ENCODE measurements at regions not wholly inside any gene's neighbourhood (a gene's known extent, or its start where the extent isn't known, plus 50 kb on each side); places are given as distances from the start of the nearest gene placed in this dataset.
A peak's percentile ranks its signal among the peaks of the same experiment; 100 is the strongest.

DNA sequence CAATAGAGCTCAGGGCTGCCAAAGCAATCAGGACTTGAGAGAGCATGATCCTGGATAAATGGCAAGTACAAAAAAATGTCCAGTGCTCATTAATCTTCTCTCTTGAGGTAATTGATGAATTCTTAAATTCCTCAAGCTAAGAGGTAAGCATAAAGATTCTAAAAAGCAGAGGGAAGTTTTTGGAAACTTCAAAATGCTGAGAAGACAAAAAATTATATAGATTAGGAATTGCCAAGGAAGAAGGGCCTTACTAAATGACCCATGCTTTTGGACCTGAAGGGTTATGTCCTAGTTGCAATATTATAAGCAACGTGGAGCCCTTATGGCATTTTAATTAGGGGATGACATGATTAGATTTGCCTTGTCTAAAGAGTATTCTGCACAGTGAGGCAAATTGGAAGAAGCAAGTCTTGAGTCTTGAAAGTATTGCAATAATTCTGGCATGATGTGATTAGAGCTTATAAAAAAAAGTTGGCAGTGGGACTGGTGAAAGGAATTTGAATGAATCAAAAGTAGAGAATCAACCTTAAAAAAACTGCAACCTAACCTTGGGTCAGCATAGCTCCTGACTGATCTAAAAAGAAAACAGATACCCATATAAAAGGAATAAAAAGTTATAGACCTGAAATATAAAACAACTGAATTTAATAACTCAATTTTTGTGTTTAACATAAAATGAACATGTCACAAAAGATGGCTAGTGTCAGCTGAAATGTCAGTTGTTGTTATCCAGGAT, 323.8 kb upstream of the ARRDC3 start:
- DNase-seq (ENCODE audit: low spot score), result no peak

DNA sequence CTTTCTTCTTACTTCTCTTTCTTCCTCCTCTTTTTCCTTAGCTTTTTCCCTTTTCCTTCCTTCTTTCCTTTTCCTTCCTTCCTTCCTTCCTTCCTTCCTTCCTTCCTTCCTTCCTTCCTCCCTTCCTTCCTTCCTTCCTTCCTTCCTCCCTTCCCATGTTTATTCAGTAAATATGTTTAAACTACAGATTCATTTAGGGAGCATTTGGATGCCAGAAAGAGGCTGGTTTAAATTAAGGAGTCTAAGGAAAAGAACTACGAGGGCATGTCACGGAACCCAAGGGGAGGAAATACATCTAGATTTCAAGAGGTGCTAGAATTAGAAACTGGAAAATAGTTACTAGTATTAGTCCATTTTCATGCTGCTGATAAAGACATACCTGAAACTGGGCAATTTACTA, 320.0 kb upstream of the ARRDC3 start:
- no peak for DNase-seq (ENCODE audit: low spot score)

DNA sequence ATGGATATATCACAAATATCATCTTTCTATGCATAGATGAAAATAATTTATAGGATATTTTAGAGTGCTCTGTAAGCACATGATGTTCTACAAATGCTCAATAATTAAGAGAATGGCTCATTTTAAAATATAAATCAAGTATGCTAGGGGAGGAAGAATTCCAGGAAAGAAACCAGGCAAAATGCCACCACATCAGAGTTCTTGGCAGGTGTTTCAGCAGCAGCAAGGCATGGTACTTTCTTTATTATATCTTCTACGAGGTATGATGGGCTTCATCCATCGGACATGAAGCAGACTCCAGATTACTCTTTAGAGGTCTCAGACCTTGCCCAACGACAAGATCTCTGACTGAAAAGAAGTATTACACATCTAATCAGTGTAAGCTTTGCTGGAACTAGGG, 316.3 kb upstream of the ARRDC3 start:
- DNase-seq (ENCODE audit: low spot score), result no peak

DNA sequence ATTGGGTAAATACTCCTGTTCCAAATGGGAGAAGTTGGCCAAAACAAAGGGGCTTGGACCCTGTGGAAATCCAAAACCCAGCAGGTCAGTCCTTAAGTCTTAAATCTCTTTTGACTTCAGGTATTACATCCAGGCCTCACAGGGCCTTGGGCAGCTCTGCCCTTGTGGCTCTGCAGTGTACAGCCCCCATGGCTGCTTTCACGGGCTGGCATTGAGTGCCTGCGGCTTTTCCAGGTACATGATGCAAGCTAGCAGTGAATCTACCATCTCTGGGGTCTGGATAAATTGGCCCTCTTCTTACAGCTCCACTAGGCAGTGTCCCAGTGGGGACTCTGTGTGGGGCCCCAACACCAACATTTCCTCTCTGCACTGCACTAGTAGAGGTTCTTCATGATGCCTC, 308.5 kb upstream of the ARRDC3 start:
- no peak for DNase-seq (ENCODE audit: low spot score)

DNA sequence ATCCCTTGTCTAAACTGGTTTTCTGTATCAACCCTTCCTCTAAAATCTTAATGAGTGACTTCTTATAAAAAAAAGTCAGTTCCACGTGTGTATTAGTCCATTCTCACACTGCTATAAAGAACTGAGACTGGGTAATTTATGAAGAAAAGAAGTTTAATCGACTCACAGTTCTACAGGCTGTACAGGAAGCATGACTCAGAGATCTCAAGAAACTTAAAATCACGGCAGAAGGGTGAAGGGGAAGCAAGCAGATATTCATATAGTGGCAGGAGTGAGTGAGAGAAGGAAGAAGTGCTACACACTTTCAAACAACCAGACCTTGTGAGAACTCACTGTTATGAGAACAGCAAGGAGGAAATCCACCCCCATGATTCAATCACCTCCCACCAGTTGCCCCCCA, 307.8 kb upstream of the ARRDC3 start:
- DNase-seq (ENCODE audit: low spot score), result no peak

DNA sequence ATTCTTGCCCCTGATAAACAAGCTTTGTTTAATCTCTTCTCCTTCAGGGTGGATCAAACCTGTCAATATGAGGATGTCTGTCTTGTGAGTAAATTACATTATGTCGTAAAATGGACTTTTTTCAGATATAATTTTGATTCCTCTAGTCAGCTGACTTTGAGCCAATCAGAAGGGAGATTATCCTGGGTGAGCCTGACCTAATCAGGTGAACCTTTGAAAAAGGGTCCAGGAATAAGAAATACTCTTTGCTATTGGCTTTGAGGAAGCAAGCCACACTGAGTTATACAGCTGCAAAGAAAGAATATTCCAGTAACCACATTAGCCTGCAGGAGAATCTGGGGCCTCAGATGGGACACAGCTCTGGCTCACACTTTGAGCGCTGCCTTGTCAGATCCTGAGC, 304.3 kb upstream of the ARRDC3 start:
- no peak for DNase-seq (ENCODE audit: low spot score)

DNA sequence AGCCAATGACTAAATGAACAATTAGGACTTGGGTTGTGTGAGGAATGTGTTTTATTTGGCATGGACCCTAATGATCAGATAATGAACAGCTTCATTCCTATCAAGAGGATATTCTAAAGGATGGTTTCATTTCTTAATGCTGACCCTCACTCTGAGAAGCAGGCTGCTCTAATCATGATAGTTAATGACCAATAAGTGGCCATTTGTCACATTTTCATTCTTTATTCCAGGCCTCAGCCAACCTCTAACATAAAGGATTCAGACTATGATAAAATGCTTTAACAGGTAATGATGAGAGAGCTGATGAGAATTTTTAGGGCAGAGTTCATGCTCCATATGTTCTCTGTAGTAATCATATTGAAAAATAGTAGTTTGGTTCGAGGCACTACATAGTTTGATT, 301.5 kb upstream of the ARRDC3 start:
- DNase-seq (ENCODE audit: low spot score), result no peak

DNA sequence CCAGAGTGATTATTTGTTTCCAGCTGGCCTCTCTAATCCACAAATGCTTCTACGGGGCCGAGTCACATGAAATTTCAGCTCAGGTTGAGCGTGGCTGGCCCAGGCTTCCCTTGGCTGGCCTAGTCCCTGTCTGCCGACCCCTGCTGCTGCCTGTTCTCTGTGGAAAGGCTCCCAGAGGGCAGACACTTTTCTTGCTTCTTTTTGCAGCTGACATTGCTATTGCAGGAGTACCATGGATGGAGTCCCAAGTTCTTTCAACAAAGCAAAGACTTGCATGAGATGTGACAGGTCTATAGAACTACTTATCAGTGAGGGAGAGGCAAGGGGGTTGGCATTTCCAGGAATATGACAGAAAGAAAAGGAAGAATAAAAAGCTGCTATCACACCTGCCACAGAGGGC, 287.4 kb upstream of the ARRDC3 start:
- no peak for DNase-seq (ENCODE audit: low spot score)

DNA sequence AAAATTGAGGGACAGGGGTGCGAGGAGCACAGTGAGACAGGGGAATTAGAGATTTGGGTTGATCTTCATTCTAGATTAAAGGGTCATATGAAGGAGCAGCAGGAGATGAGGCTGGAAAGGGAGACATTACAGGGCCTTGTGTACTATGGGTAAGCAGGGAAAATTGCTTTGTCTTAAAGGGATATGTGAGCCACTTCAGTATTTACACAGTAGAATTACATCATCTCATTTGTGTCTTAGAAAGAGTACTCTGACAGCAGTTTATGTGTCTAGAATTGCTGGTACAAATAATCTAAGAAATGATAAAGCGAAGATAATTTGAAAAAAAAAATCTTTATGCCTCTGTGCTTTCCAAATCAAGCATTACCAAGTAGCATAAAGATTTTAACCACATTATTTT, 287.0 kb upstream of the ARRDC3 start:
- DNase-seq (ENCODE audit: low spot score), result no peak

DNA sequence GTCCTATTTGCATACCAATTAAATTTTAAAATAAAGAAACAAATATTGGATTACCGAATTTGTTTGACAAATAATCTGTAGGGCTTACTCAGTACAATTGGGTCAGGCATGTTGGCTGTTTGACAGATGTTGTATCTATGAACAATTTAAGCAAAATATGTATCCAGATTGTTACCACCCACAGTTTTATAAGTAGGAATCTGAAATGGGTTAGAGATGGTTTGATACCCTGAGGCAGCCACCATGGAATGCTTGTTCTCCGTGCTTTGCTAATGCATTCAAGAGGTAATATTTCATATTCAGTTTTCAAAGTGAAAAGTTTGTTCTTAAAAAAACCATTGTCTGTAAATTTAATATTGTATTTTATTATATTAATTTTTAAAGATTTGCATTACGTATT, 285.1 kb upstream of the ARRDC3 start:
- DNase-seq (ENCODE audit: low spot score), result no peak

DNA sequence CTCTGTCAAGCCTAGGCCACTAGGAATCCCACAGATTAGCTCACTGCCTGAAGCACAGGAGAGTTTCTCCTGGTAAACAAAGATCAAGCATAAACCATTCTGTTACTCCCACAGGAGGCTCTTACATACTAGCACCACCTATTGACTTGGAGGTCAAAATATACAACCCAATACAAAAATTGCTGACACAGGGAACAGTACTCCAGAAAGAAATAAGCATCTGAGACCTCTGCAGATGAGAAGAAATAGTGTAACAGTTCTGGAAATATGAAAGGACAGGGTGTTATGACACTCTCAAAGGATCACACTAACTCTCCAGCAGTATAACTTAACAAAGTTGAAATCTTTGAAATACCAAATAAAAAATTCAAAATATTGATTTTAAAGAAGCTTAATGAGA, 269.6 kb upstream of the ARRDC3 start:
- DNase-seq (ENCODE audit: low spot score), result no peak

DNA sequence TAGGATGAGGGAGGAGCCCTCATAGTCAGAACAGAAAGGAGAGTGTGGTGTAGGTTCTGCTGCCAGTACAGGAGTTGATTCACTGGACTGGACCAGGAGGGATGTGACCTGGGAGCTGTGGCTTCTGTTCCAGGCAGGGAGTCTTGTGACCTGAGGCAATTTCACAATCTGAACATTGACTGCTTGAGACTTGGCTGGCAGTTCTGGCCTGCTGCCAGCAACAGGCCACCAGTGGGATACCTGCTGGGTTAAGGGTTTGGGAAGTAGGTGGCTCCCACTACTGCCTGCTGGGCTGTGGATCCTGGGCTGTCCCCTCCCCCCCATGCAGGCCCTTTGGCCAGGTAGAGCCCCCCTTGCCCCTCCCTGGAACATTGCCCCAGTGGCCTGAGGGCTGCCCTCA, 268.6 kb upstream of the ARRDC3 start:
- DNase-seq (ENCODE audit: low spot score), result peak; percentile 3

DNA sequence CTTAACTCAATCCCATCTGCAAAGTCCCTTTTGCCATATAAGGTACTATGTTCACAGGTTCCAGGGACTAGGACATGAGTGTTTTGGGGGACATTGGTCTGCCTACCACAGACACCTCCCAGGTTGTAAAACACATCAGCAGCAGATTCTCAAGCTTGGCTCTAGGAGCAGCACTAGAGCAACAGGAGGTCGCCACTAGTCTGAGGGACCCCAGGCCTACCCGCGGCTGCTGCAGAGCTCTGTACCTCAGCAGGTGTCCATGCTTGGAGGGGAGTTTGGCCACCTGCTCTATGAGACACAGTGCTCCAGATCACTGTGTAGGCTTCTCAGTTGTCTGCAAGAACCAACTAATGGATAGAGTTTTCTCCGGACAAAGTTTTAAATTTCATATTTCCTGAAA, 262.2 kb upstream of the ARRDC3 start:
- no peak for DNase-seq (ENCODE audit: low spot score)

DNA sequence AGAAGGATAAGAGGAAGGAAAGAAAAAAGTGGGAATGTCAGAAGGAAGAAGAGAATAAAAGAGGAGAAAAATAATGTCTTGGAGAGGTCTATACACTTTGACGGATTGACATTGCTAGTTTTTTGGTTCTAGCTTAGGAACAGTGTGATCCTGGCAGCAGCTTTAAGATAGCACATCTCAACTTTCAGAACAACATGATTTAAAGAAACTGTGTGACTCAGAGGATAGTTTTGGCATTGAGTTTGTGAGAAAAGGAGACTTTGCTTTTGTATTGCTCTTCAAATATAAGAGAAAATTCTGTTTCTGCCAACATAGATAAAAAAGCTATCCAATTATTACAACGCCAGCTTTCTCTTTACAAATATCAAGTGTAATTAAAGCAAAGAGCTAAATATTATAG, 260.7 kb upstream of the ARRDC3 start:
- no peak for DNase-seq (ENCODE audit: low spot score)

DNA sequence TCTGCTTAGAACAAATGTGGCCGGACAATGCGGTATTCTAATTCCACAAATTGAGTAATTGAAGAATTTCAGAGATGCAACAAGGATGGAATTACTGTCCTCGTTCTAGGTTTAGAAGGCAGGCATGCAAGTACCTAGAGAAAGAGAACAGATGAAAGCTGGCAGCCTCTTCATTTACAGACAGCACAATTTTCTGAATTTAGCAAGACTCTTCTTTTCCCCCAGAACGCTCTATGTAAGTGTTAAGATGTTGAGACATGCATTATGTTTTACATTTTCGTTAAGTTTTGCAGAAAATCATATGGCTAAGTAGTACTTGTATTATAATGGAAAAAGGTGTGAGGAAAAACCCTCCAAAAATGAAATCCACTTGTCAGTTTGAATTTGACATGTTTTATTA, 259.5 kb upstream of the ARRDC3 start:
- DNase-seq (ENCODE audit: low spot score), result no peak

DNA sequence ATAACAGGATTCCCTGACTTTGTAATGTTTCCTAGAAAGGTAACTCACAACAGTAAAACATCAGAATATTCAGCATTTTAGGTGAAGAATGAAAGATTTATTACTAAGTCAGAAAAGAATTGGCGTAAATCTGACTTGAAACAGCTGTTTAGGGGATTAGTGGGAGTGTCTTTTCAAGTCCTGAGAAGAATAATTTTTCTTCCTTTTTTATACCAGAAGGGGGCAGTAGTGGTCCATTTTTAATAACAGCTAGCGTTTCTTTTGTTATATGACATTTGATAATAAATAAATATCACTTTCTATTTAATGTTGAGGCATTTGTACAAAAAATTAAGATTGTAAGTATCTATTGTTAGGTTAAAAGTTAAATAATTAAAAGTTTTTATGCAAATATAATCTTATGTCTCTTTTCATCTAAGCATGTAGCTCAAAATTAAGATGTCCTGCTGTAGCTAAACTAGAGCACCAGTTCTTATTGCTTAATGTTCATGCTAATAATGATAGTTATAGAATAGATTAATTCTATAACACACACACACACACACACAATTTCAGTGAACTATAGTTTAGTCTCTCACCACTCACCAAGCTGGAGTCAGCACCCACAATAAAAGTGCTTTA, 258.7 kb upstream of the ARRDC3 start:
- peak; percentile 4 for DNase-seq (ENCODE audit: low spot score)

DNA sequence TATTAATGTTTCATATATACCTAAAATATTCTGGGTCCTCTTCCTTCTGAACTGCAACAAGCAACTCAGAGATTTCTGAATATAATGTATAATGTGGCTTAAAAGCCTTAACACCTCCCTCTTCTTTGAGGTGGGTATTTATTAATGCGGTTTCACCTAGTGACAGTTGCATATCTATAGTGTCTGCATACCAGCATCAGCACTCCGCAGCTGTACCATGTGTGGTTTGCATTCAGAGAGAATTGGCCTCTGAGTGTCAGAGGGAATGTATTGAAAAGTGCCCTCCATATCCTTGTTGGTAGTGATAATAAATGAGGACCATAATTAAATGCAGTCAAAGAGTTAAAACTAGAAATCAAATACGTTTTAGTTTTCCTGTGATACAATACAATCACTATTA, 256.6 kb upstream of the ARRDC3 start:
- DNase-seq (ENCODE audit: low spot score), result no peak

DNA sequence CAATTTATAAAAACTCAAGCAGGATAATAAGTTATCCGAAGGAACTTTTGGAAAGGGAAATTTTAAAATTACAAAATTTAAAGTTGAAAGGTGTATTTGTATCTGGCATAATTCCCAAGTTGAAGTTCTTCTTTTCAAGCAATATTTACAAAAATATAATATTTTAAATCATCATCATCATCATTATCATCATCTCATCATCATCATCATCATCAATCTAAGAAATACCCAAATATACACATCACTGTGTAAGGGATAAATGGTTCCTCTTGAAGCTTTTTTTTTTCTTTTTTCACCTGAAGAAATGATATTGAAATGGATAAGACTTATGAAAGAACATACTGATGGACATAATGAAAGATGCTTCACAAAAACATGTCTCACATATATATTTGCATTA, 254.9 kb upstream of the ARRDC3 start:
- DNase-seq (ENCODE audit: low spot score), result no peak

DNA sequence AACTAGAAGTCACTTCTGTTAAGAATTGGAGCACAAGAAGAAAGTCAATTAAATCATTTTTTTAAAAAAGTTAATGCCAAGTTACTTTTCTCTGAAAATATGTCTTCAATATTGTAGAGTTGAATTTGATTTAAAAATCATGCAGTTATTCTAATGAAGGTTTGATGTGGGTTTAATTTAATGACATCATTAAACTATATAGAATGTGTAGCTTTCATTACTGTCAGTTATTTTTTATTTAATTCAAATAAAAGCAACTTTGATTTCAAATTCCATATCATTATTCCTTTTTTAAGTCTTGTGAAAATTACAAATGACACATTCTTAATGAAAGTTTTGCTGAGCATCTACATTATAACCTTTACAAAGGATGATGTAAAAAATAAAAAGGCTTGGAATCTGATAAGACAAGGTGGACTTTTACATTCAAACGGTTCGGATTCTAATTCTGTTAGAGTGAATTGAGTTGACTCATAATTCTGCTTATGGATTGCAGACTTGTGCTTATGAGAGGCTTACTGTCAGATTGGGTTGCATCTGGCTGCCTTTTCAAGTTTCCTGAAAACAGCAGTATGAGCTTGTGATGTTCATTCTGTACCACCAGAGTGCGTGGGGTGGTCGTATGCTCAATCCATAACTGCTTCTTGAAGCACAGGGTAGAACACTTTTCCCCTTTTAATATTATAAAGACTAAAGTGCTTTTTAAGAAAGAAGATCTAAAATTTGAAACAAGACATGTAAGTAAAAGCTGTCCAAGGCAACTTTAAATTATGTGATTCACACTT, 253.0 kb upstream of the ARRDC3 start:
- DNase-seq (ENCODE audit: low spot score), result no peak

DNA sequence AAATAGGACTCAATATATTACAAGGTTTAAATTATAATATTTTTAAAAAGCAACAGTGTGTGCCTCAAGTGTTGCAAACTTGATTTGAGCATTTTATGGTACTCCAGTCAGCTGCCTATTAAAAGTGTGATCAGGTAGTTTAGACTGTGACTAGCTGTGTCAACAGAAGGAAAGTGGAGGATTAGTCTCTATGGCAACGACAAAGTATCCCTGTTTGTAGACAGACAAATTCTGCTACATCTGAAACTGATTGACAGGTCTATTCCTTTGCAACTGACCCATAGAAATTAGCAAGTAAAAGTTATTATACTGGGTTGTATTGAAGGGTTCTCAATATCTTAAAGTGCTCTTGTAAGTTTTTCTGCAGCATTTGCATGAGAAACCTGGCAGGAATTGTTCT, 249.8 kb upstream of the ARRDC3 start:
- no peak for DNase-seq (ENCODE audit: low spot score)

DNA sequence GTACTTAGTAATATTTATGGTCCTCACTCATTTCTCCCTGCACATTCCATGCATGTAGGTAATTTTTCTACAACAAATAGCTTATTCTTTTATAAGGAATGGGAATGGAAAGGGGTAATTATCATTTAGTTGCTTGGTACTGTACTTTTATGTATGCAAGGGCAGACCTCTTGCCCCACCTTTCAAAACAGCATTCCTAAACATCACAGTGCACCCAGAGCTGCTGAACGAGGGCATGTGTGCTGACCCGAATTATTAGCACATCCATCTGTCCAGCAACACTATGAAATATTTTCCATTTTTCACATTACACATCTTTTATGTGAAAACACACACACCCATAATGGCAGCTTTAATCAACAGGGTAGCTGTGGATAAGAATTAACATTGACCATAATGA, 228.6 kb upstream of the ARRDC3 start:
- no peak for DNase-seq (ENCODE audit: low spot score)

DNA sequence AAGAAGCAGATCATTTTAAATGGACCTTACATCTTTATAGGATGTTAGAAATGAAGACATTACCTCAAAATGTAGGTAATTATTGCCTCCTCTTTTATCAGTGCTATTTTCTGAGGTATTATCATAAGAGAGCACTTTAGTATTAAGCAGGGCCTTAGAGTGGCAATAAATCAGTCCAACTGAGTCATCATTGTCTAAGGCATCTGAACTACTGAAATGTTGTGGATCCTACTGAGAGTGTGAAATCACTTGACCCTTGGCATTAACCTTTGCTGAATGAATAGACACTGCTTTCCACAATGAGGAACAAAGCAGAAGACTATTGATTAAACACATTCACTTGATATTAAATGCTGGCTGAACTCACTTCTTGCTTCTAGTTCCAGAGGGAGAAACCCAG, 224.6 kb upstream of the ARRDC3 start:
- no peak for DNase-seq (ENCODE audit: low spot score)

DNA sequence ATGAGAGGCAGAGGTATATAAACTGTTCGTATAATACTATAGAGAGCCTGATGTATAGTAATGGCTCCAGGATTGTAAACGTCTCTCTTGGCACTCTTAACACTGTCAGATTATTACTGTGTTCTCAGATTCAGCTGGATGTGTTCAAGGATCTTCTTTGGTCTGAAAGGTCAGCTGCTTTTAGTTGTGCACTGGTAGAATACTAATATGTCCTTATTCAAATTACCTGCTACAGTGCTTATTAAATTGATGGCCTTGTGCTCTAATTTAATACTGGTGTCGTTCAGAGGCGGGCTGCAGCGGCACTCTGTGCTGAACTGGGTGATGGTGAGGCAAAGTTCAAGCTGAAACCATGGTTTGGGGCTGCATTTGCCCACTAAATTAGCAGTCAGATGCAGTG, 216.7 kb upstream of the ARRDC3 start:
- DNase-seq (ENCODE audit: low spot score), result no peak

DNA sequence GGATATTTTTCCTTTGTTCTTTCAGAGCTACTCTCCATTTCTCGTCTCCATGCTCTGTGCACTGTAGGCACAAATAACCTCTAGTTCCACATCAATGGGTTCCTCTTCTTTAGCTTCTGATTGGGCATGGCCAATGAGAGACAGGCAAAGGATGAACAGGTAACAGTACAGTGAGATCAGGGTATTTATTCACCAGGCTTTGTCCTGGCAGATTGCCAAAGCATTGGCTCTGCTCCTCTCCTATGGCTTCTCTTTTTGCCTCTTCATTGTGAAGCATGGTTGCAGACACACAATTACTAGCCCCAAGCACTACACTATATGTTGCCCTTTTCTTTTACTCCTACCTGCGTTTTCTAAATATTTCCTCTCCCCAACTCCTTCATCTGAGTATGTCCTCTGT, 215.1 kb upstream of the ARRDC3 start:
- DNase-seq (ENCODE audit: low spot score), result no peak

Data from HuH-7 (cell line).